HepG2 (cell line): ENCODE measurements at regions not wholly inside any gene's neighbourhood (a gene's known extent, or its start where the extent isn't known, plus 50 kb on each side); places are given as distances from the start of the nearest gene placed in this dataset.

ENCODE experiments used
- CEBPB ChIP-seq: IDR thresholded peaks from 2 replicates; pipeline ENCODE4 v1.6.1; 2011; ENCODE audit warnings: low read depth, low read length, improper control_type of control experiment, borderline replicate concordance
- CTCF ChIP-seq: sonication (generic); formaldehyde crosslinking; IDR thresholded peaks from 2 replicates; pipeline ENCODE4 v1.5.0; 2020; ENCODE audit warnings: mild to moderate bottlenecking, missing genetic modification reagents, moderate library complexity
- EZH2 ChIP-seq: conservative IDR thresholded peaks from 2 replicates; pipeline ENCODE4 v1.6.1; 2012; ENCODE audit warnings: mild to moderate bottlenecking, low read depth, low read length, moderate library complexity
- FOSL1 ChIP-seq: sonication (generic); formaldehyde crosslinking; IDR thresholded peaks from 2 replicates; pipeline ENCODE4 v1.9.0; 2021; ENCODE audit warnings: missing genetic modification reagents, borderline replicate concordance
- GMEB2 ChIP-seq: IDR thresholded peaks from 2 replicates; pipeline ENCODE4 v1.6.1; 2016; ENCODE audit warnings: missing biosample characterization, missing genetic modification reagents, low read depth
- HDAC2 ChIP-seq: sonication (generic); formaldehyde crosslinking; IDR thresholded peaks from 2 replicates; pipeline ENCODE4 v1.4.0; 2020; ENCODE audit warnings: missing genetic modification reagents
- MED13 ChIP-seq: sonication (generic); formaldehyde crosslinking; IDR thresholded peaks from 2 replicates; pipeline ENCODE4 v1.5.0; 2020; ENCODE audit warnings: missing genetic modification reagents
- NR0B2 ChIP-seq: sonication (generic); formaldehyde crosslinking; IDR thresholded peaks from 2 replicates; pipeline ENCODE4 v1.4.0; 2020; ENCODE audit warnings: mild to moderate bottlenecking, missing genetic modification reagents
- NR2C2 ChIP-seq: sonication (generic); formaldehyde crosslinking; IDR thresholded peaks from 2 replicates; pipeline ENCODE4 v1.4.0; 2020; ENCODE audit warnings: missing genetic modification reagents, mild to moderate bottlenecking, moderate library complexity, borderline replicate concordance
- POLR2AphosphoS2 ChIP-seq: IDR thresholded peaks from 2 replicates; pipeline ENCODE4 v1.6.1; 2011; ENCODE audit warnings: low read depth, low read length, improper control_type of control experiment
- YY1 ChIP-seq: IDR thresholded peaks from 2 replicates; pipeline ENCODE4 v1.6.1; 2011; ENCODE audit warnings: low read length, low read depth, moderate library complexity, mild to moderate bottlenecking; ENCODE audit not compliant: insufficient read depth, insufficient replicate concordance
- ZMYM3 ChIP-seq: sonication (generic); formaldehyde crosslinking; IDR thresholded peaks from 2 replicates; pipeline ENCODE4 v1.5.1; 2020; ENCODE audit warnings: mild to moderate bottlenecking, missing genetic modification reagents
- ZNF234 ChIP-seq: sonication (generic); formaldehyde crosslinking; conservative IDR thresholded peaks from 2 replicates; pipeline ENCODE4 v1.5.1; 2020; ENCODE audit warnings: mild to moderate bottlenecking, missing genetic modification reagents
- ZNF549 ChIP-seq: sonication (generic); formaldehyde crosslinking; IDR thresholded peaks from 2 replicates; pipeline ENCODE4 v1.5.0; 2020; ENCODE audit warnings: missing genetic modification reagents

- TF ChIP-seq GMEB2 (CRISPR knock-in tag) = no peak
- no peak for TF ChIP-seq ZNF549
- no peak for TF ChIP-seq YY1
- no peak for TF ChIP-seq ZNF234 (CRISPR knock-in tag)
- TF ChIP-seq EZH2 = no peak
- no peak for TF ChIP-seq NR2C2 (CRISPR knock-in tag)
- no peak for TF ChIP-seq NR0B2
- TF ChIP-seq ZMYM3 (CRISPR knock-in tag) = no peak
- no peak for TF ChIP-seq CTCF (CRISPR knock-in tag)
- no peak for TF ChIP-seq POLR2AphosphoS2
- TF ChIP-seq MED13 (CRISPR knock-in tag) = no peak
- no peak for TF ChIP-seq FOSL1 (CRISPR knock-in tag)
- no peak for TF ChIP-seq HDAC2 (CRISPR knock-in tag)
- no peak for TF ChIP-seq CEBPB
Measured at GRCh38 chr1:47697616-47698335, 259.9 kb downstream of the FOXD2 start.
